Right ventricle myocardium inferior (tissue), 1 donor: ENCODE measurements at regions not wholly inside any gene's neighbourhood (a gene's known extent, or its start where the extent isn't known, plus 50 kb on each side); places are given as distances from the start of the nearest gene placed in this dataset.
"Not testable (repeated sequence)": the region's sequence is repeated elsewhere in the genome, so short reads cannot be mapped to it uniquely, and the experiment has no call there.

Experiments
- ATAC-seq: fragments of 200-7000 bp; cut with Tn5 transposase; one replicate; pipeline ENCODE4 v1.9.1; 2020; ENCODE audit warnings: mild to moderate bottlenecking, moderate library complexity
- DNase-seq: peaks from one replicate; pipeline ENCODE4 v3.0.0; 2021; ENCODE audit errors: missing footprints
- intact Hi-C: fragments of 100-400 bp; cut with DNase I; formaldehyde crosslinking; loops from one replicate; pipeline ENCODE4 v1.11.0; 2022
- donor health status: DM: no; HTN: yes; CAD: no; lungs with severe emphysema.

- no peak for ATAC-seq
- intact Hi-C loops = no loop called here
Measured at GRCh38 chr1:73382966-73383365, 815.0 kb downstream of the LRRIQ3 start.

GRCh38 chr1:73366734-73367413 lies 831.1 kb downstream of the LRRIQ3 start:
- DNase-seq = no peak
- intact Hi-C loops = no loop called here
- no peak for ATAC-seq

More at GRCh38 chr1:73382966-73383365, 815.0 kb downstream of the LRRIQ3 start:
- no peak for DNase-seq

- ATAC-seq (no peak), DNase-seq (no peak)
- intact Hi-C loops = no loop called here
Measured at GRCh38 chr1:73359001-73359400, 839.0 kb downstream of the LRRIQ3 start.

GRCh38 chr1:73356485-73356884 lies 841.5 kb downstream of the LRRIQ3 start:
- ATAC-seq (no peak), DNase-seq (no peak)
- intact Hi-C loops = no loop called here

- ATAC-seq (no peak), DNase-seq (no peak)
- intact Hi-C loops = no loop called here
Measured at GRCh38 chr1:73343947-73344346, 854.0 kb downstream of the LRRIQ3 start.

- intact Hi-C loops = no loop called here
- no peak for DNase-seq
- no peak for ATAC-seq
Measured at GRCh38 chr1:73333847-73334503, 864.0 kb downstream of the LRRIQ3 start.

GRCh38 chr1:73331726-73332125 lies 866.2 kb downstream of the LRRIQ3 start:
- no peak for ATAC-seq
- no peak for DNase-seq
- intact Hi-C loops = no loop called here

- intact Hi-C loops = no loop called here
- DNase-seq (no peak), ATAC-seq (no peak)
Measured at GRCh38 chr1:73327998-73328397, 870.0 kb downstream of the LRRIQ3 start.

- intact Hi-C loops = no loop called here
- ATAC-seq (no peak), DNase-seq (no peak)
Measured at GRCh38 chr1:73327180-73327793, 870.7 kb downstream of the LRRIQ3 start.

GRCh38 chr1:73326663-73327062 lies 871.3 kb downstream of the LRRIQ3 start:
- intact Hi-C loops = no loop called here
- DNase-seq (no peak), ATAC-seq (no peak)

GRCh38 chr1:73310797-73311381 lies 887.1 kb downstream of the LRRIQ3 start:
- ATAC-seq (no peak), DNase-seq (no peak)
- intact Hi-C loops = no loop called here

GRCh38 chr1:73306899-73307555 lies 890.9 kb downstream of the LRRIQ3 start:
- no peak for DNase-seq
- no peak for ATAC-seq
- intact Hi-C loops = no loop called here

GRCh38 chr1:73273886-73274285 lies 924.1 kb downstream of the LRRIQ3 start:
- ATAC-seq = no peak
- DNase-seq = no peak
- intact Hi-C loops = no loop called here

GRCh38 chr1:73245196-73245595 lies 952.8 kb downstream of the LRRIQ3 start:
- intact Hi-C loops, DNase-seq, ATAC-seq: not testable (repeated sequence)

GRCh38 chr1:73218995-73219546 lies 936.7 kb upstream of the NEGR1 start:
- no peak for ATAC-seq
- DNase-seq = no peak
- intact Hi-C loops = no loop called here

GRCh38 chr1:73205294-73205973 lies 923.1 kb upstream of the NEGR1 start:
- no peak for ATAC-seq
- intact Hi-C loops = no loop called here
- no peak for DNase-seq

GRCh38 chr1:73197972-73198371 lies 915.6 kb upstream of the NEGR1 start:
- ATAC-seq = no peak
- intact Hi-C loops = no loop called here
- DNase-seq = no peak

GRCh38 chr1:73194965-73195364 lies 912.6 kb upstream of the NEGR1 start:
- DNase-seq (no peak), ATAC-seq (no peak)
- intact Hi-C loops = no loop called here

- intact Hi-C loops, ATAC-seq, DNase-seq: not testable (repeated sequence)
Measured at GRCh38 chr1:73183581-73183980, 901.2 kb upstream of the NEGR1 start.
